ENCODE measurements at regions not wholly inside any gene's neighbourhood (a gene's known extent, or its start where the extent isn't known, plus 50 kb on each side); places are given as distances from the start of the nearest gene placed in this dataset.
"Not testable (repeated sequence)": the region's sequence is repeated elsewhere in the genome, so short reads cannot be mapped to it uniquely, and the experiment has no call there.

- no peak for DNase-seq
Measured at GRCh38 chr4:84276752-84277151, 222.3 kb downstream of the NKX6-1 start.

- no peak for DNase-seq
Measured at GRCh38 chr4:84269536-84270044, 229.5 kb downstream of the NKX6-1 start.

- no peak for DNase-seq
Measured at GRCh38 chr4:84264652-84265051, 234.4 kb downstream of the NKX6-1 start.

- DNase-seq, result no peak
Measured at GRCh38 chr4:84263415-84263814, 235.7 kb downstream of the NKX6-1 start.

- DNase-seq, result no peak
Measured at GRCh38 chr4:84260495-84260894, 238.6 kb downstream of the NKX6-1 start.

- DNase-seq, result no peak
Measured at GRCh38 chr4:84258905-84259830, 239.9 kb downstream of the NKX6-1 start.

- no peak for DNase-seq
Measured at GRCh38 chr4:84254537-84254936, 244.6 kb downstream of the NKX6-1 start.

- DNase-seq, result no peak
Measured at GRCh38 chr4:84249521-84249920, 249.6 kb downstream of the NKX6-1 start.

GRCh38 chr4:84245042-84245441 lies 254.1 kb downstream of the NKX6-1 start:
- not testable (repeated sequence) for DNase-seq

- DNase-seq, result not testable (repeated sequence)
Measured at GRCh38 chr4:84244346-84244801, 254.7 kb downstream of the NKX6-1 start.

GRCh38 chr4:84243685-84244084 lies 255.4 kb downstream of the NKX6-1 start:
- no peak for DNase-seq

- DNase-seq, result no peak
Measured at GRCh38 chr4:84239278-84239845, 259.7 kb downstream of the NKX6-1 start.

GRCh38 chr4:84238247-84239090 lies 260.6 kb downstream of the NKX6-1 start:
- DNase-seq, result no peak

GRCh38 chr4:84237008-84237407 lies 262.1 kb downstream of the NKX6-1 start:
- DNase-seq, result no peak

GRCh38 chr4:84235126-84235944 lies 263.8 kb downstream of the NKX6-1 start:
- DNase-seq, result no peak

GRCh38 chr4:84232309-84233095 lies 266.6 kb downstream of the NKX6-1 start:
- no peak for DNase-seq

GRCh38 chr4:84231539-84232055 lies 267.5 kb downstream of the NKX6-1 start:
- no peak for DNase-seq

GRCh38 chr4:84224522-84224921 lies 274.6 kb downstream of the NKX6-1 start:
- DNase-seq, result no peak

- DNase-seq, result no peak
Measured at GRCh38 chr4:84221704-84222103, 277.4 kb downstream of the NKX6-1 start.

- no peak for DNase-seq
Measured at GRCh38 chr4:84220990-84221389, 278.1 kb downstream of the NKX6-1 start.

GRCh38 chr4:84219656-84220055 lies 279.4 kb downstream of the NKX6-1 start:
- no peak for DNase-seq
